Activated naive CD8-positive, alpha-beta T cell treated with anti-CD3 and anti-CD28 coated beads, Interleukin-2, amount 50 U/mL, for 24 hours (primary cell): ENCODE measurements at regions not wholly inside any gene's neighbourhood (a gene's known extent, or its start where the extent isn't known, plus 50 kb on each side); places are given as distances from the start of the nearest gene placed in this dataset.
"Not testable (repeated sequence)": the region's sequence is repeated elsewhere in the genome, so short reads cannot be mapped to it uniquely, and the experiment has no call there.

Experiments
- ATAC-seq: fragments of 150-1000 bp; cut with Tn5 transposase; one replicate; pipeline ENCODE4 v1.10.0; 2021
- DNase-seq: peaks from one replicate; pipeline ENCODE4 v3.0.0; 2021
- H3K27ac Mint-ChIP-seq: one replicate; pipeline ENCODE4 v1.8.0; 2021; ENCODE audit warnings: mild to moderate bottlenecking, mixed read lengths
- H3K27me3 Mint-ChIP-seq: one replicate; pipeline ENCODE4 v1.8.0; 2021; ENCODE audit warnings: mixed read lengths
- H3K36me3 Mint-ChIP-seq: one replicate; pipeline ENCODE4 v1.8.0; 2021; ENCODE audit warnings: low read depth, mixed read lengths
- H3K4me1 Mint-ChIP-seq: one replicate; pipeline ENCODE4 v1.8.0; 2021; ENCODE audit warnings: mixed read lengths
- H3K4me3 Mint-ChIP-seq: one replicate; pipeline ENCODE4 v1.8.0; 2021; ENCODE audit warnings: mild to moderate bottlenecking, moderate library complexity, mixed read lengths
- H3K9me3 Mint-ChIP-seq: one replicate; pipeline ENCODE4 v1.8.0; 2021; ENCODE audit warnings: mixed read lengths

DNA sequence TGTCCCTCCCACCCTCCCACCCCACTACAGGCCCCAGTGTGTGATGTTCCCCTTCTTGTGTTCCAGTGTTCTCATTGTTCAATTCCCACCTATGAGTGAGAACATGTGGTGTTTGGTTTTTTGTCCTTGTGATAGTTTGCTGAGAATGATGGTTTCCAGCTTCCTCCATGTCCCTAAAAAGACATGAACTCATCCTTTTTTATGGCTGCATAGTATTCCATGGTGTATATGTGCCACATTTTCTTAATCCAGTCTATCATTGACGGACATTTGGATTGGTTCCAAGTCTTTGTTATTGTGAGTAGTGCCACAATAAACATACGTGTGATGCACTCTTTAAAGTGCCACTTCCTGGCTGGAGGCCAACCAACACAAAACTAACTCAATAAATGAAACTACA lies 112.7 kb downstream of the TENT5C start:
- not testable (repeated sequence) for H3K4me1 Mint-ChIP-seq, H3K27ac Mint-ChIP-seq, H3K4me3 Mint-ChIP-seq, H3K36me3 Mint-ChIP-seq, ATAC-seq, DNase-seq, H3K27me3 Mint-ChIP-seq
- H3K9me3 Mint-ChIP-seq: peaks cover 34% of the 10 kb centered on the region

DNA sequence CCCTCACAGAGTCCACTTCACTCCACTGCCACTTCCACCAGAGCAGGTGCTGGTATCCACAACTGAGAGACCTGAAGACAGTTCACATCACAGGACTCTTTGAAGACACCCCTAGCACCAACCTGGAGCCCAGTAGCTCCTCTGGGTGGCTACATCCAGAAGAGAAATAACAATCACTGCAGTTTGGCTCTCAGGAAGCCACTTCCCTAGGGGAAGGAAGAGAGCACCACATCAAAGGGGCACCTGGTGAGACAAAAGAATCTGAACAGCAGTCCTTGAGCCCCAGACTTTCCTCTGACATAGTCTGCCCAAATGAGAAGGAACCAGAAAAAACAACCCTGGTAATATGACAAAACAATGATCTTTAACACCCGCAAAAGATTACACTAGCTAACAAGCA lies 113.2 kb downstream of the TENT5C start:
- peaks cover 8% of the 10 kb centered on the region for H3K36me3 Mint-ChIP-seq
- H3K4me1 Mint-ChIP-seq: no peaks in the 10 kb centered on the region
- H3K27ac Mint-ChIP-seq: no peak overlapping the region
- no peak for ATAC-seq
- no peak overlapping the region for H3K4me3 Mint-ChIP-seq
- H3K9me3 Mint-ChIP-seq: peaks cover 34% of the 10 kb centered on the region
- DNase-seq: no peak
- peaks cover 7% of the 10 kb centered on the region for H3K27me3 Mint-ChIP-seq

DNA sequence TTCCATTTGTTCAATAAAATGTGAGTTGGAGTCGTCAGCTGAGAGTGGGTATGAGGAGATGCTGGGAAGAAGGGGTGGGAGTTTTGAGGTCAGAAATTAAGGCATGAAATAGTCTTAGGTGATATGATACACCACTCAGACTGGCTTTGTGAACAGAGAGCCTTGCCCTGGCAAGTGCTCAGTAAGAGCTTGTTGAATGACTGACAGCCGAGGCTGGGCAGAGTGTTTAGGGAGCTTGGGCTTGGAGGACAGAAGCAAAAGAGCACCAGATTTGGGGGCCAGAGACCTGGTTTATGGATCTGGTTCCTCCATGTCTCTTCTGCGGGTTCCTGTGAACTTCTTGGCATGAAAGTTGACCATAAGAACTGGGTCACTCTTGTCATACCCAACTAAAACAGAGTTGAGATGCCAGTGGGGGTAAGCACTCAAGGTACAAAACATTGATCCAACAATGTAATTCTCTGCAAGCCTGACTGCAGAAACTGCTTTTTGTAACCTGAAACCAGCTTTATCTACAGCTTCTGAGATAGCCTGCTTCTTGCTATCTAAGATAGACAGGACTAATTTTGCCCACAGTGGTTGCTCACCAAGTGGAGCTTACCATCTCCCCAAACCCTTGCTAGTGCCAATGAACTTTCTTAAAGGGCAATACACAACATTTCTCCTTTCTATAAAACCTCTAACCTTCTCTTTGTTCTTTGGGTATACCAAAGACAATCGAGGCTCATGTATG lies 126.4 kb downstream of the TENT5C start:
- H3K4me1 Mint-ChIP-seq: peaks cover 9% of the 10 kb centered on the region
- no peak for DNase-seq
- no peak overlapping the region for H3K27ac Mint-ChIP-seq
- peaks cover 6% of the 10 kb centered on the region for H3K36me3 Mint-ChIP-seq
- no peak for ATAC-seq
- no peak overlapping the region for H3K4me3 Mint-ChIP-seq
- no peaks in the 10 kb centered on the region for H3K27me3 Mint-ChIP-seq
- H3K9me3 Mint-ChIP-seq: peaks cover 19% of the 10 kb centered on the region

DNA sequence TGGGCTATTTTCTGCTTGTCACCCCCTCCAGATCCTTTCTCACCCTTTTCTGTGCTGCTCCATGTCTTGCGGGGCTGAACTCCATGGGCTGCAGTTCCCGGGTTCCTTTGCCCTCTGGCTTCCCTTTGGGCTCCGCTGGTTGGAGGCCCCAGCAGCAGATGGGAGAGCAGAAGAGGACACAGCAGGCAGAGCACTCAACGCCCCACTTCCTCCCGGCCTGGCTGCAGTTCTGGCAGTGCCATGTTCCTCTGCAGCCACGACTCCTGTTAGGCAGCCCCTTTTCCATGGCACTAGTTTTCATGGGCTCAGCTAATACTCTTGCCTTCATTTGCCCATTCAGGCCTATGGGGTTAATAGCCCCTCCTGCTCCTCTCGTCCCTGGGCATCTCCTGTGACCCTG lies 127.1 kb downstream of the TENT5C start:
- Mint-ChIP-seq H3K36me3 (peaks cover 6% of the 10 kb centered on the region), H3K4me3 (no peak overlapping the region), H3K4me1 (peaks cover 9% of the 10 kb centered on the region), H3K27ac (no peak overlapping the region), H3K27me3 (no peaks in the 10 kb centered on the region), H3K9me3 (peaks cover 13% of the 10 kb centered on the region)
- ATAC-seq (no peak), DNase-seq (no peak)

DNA sequence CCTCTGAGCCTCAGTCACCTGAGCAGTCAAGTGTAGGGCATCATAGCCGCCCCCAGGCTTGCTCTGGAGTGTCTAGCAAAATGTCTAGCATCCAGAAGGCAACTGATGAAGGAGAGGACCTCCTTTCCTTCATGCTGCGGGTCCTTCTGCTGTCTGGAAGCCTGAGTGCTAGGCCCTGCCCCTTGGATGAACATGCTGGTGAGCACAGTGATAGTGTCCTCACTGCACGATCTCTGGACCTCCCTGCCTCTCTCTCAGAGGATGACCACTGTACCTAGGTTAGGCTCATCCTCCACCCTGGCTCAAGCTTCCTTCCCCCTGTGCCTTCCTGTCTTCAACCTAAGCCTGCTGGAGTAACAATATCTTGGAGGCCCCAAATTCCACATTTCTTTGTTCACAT lies 128.6 kb downstream of the TENT5C start:
- Mint-ChIP-seq H3K4me3 (no peak overlapping the region), H3K9me3 (peaks cover under 1% of the 10 kb centered on the region)

DNA sequence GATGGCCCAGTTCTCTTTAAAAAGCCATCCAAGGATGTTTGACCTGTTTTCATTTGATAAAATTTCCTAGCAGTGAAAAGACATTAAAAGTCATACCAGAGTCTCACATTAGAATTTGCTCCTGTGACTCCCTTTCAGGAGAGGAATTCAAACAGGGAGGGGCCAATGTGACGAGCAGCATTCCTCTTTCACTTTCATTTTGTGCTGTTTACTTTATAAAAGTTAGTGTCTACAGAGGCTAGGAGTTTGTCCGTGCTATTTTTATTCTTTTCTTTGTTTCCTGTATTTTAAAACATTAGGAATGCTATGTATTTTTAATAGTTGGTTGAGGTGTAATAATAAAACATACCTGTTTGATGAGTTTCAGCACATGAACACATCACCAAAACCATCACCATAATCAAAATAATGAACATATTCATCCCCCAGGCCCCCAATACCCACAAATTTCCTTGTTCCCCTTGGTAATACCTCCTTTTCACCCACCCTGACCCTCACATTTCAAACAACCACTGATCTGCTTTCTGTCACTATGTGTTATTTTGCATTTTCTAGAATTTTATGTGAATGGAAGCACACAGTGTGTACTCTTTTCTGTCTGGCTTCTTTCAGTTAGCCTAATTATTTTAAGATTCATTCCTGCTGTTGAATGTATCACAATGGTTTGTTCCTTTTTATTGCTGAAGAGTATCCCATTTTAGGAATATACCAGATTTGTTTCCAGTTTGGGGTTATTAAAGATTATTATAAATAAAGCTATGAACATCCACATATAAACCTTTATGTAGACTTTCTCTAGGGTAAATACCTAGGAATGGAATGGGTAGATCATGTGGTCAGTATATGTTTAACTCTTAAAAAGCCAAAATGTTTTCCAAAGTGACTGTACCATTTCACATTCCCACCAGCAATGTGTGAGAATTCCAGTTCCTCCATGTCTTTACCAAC lies 129.5 kb downstream of the TENT5C start:
- peaks cover 9% of the 10 kb centered on the region for H3K4me1 Mint-ChIP-seq
- H3K9me3 Mint-ChIP-seq: no peaks in the 10 kb centered on the region
- ATAC-seq: peak; percentile 68
- H3K36me3 Mint-ChIP-seq: no peaks in the 10 kb centered on the region
- DNase-seq: peak; percentile 16
- no peaks in the 10 kb centered on the region for H3K27me3 Mint-ChIP-seq
- peak overlapping the region; percentile 68 for H3K4me3 Mint-ChIP-seq
- H3K27ac Mint-ChIP-seq: peak overlapping the region; percentile 71

More for the DNA sequence above, 128.6 kb downstream of the TENT5C start:
- H3K36me3 Mint-ChIP-seq: peaks cover 1% of the 10 kb centered on the region
- ATAC-seq (no peak), DNase-seq (no peak)
- H3K4me1 Mint-ChIP-seq: peaks cover 9% of the 10 kb centered on the region
- H3K27ac Mint-ChIP-seq: no peak overlapping the region
- H3K27me3 Mint-ChIP-seq: no peaks in the 10 kb centered on the region

DNA sequence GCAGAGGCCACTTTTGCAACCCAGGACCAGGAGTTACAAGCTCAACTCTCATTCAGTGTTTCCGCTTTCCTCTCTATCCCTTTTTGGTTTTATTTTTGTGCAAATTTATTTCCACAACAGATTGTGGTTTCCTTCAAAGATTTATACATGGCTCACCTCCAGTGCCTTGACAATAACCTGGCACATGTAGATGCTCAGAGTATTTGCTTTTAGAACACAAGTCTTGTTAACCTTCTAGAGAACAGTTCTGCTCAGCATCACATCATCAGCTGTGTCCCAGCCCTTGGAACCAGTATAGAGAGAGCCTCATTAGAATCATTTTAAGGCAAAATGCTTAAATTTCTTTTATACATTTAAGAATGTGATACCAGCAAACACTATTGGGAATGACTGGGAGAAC lies 133.7 kb downstream of the TENT5C start:
- Mint-ChIP-seq H3K9me3 (peaks cover 5% of the 10 kb centered on the region), H3K4me1 (peaks cover 9% of the 10 kb centered on the region), H3K4me3 (no peak overlapping the region), H3K27me3 (peaks cover 9% of the 10 kb centered on the region), H3K36me3 (no peaks in the 10 kb centered on the region), H3K27ac (no peak overlapping the region)
- no peak for DNase-seq
- ATAC-seq: no peak

DNA sequence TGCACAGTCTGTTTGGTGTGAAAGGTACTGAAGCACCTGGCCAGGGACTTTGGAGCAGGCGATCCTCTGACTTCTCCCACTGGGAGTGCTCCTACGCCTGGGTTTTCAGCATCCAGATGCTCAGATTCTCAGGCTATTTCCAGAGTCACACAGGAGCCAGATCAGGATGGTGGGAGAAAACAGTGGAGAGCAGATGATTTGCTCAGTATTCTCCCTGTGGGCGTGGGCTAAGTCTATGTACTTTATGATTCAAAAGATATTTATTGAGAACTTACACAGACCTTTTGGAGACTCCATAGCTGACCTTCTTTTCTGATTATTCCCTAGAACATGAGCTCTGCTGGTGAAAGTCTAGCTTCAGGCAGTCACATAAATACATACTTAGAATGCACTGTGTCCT lies 134.6 kb downstream of the TENT5C start:
- Mint-ChIP-seq H3K27ac (no peak overlapping the region), H3K4me3 (no peak overlapping the region), H3K9me3 (peaks cover 5% of the 10 kb centered on the region), H3K36me3 (no peaks in the 10 kb centered on the region), H3K4me1 (peaks cover under 1% of the 10 kb centered on the region), H3K27me3 (peaks cover 9% of the 10 kb centered on the region)
- ATAC-seq: no peak
- DNase-seq: no peak

DNA sequence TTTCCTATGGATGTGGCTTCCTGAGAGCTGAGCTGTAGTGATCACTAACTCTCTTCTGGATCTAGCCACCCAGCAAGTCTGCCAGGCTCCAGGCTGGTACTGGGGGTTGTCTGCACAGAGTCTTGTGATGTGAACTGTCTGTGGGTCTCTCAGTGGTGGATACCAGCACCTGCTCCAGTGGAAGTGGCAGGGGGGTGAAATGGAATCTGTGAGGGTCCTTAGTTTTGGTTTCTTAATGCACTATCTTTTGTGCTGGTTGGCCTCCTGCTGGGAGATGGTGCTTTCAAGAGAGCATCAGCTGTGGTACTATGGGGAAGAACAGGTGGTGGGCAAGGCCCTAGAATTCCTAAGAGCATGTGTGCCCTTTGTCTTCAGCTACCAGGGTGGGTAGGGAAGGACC lies 140.7 kb downstream of the TENT5C start:
- H3K36me3 Mint-ChIP-seq, ATAC-seq, H3K27ac Mint-ChIP-seq, H3K4me1 Mint-ChIP-seq, DNase-seq, H3K4me3 Mint-ChIP-seq: not testable (repeated sequence)
- H3K9me3 Mint-ChIP-seq: peaks cover 11% of the 10 kb centered on the region
- H3K27me3 Mint-ChIP-seq: peaks cover 26% of the 10 kb centered on the region

DNA sequence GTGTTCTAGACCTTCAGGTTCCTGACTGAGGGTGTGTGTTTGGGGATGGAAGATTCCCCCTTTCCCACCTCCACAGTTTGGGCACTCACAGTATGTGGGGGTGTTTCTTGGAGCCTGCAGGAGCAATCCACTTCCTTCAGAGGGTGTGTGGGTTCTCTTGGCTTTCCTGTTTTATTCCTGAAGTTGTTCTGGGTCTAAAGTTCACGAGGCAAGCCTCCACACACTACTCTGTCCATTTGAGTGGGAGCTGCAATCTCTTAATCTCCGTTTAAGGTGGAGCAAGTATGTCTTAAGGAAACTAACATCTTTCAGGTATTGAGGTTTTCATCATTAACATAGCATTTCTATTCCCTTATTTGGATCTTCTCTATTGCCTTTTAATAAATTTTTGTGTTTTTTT lies 141.8 kb downstream of the TENT5C start:
- H3K4me1 Mint-ChIP-seq: no peaks in the 10 kb centered on the region

DNA sequence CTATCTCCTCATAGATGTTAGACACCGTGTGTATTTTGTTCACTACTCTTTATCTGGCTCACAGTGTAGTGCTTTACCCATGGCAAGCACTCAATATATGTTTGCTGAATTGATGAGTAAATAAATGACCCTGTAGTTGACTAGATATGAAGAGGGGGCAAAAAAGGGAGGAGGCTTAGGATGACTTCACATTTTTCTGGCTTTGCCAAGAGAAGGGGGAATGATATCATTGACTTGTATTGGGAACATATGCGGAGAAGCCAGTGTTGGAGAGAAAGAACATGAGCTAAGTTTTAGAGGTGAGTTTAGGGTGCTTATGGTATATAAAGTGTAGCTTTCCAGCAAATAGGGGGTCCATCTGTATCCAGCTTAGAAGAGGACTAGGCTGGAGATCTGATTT lies 145.5 kb downstream of the TENT5C start:
- Mint-ChIP-seq H3K27ac (no peak overlapping the region), H3K36me3 (no peaks in the 10 kb centered on the region), H3K4me3 (no peak overlapping the region), H3K4me1 (peaks cover 3% of the 10 kb centered on the region), H3K9me3 (no peaks in the 10 kb centered on the region), H3K27me3 (peaks cover 20% of the 10 kb centered on the region)
- DNase-seq (no peak), ATAC-seq (no peak)

More for the DNA sequence above, 141.8 kb downstream of the TENT5C start:
- Mint-ChIP-seq H3K27me3 (peaks cover 21% of the 10 kb centered on the region), H3K36me3 (no peaks in the 10 kb centered on the region), H3K9me3 (peaks cover 6% of the 10 kb centered on the region), H3K27ac (no peak overlapping the region), H3K4me3 (no peak overlapping the region)
- ATAC-seq (no peak), DNase-seq (no peak)

DNA sequence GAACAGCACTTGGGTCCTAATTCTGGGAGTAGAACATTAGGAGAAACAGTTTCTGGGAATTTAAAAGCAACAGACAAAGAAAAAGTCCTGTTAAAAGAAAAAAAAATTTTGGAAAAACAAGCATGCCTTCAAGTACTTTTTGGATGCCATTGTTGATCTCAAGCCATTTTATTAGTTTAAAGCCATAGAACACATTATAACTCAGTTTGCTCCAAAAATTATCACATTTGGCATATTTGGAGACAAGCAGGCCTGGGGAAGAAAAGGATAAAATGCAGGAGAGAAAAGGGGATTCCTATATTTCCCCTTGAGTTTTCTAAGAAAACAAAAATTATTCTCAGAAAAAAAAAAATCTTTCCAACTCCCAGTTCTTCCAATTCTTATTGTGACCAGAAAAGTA lies 146.8 kb downstream of the TENT5C start:
- ATAC-seq: no peak
- Mint-ChIP-seq H3K27ac (no peak overlapping the region), H3K4me1 (peaks cover 3% of the 10 kb centered on the region), H3K9me3 (no peaks in the 10 kb centered on the region), H3K27me3 (peaks cover 26% of the 10 kb centered on the region), H3K36me3 (no peaks in the 10 kb centered on the region), H3K4me3 (no peak overlapping the region)
- DNase-seq: no peak

DNA sequence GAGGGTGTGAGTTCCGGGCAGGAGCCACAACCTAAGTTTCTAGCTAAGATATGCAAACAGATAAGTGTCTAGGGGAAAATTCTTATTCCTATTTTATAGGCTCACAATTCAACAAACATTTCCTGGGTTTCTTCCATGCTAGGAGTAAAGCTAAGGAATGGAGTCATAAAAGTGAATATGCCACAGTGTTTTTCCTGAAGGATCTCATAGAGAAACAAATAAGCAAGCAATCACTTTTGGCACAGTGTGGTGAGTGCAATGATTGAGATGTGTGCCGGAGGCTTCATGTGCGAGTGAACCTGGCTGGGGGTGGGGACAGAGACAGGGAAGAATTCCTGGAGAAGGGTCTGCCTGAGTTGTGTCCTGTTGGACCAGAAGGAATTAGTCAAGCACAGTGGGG lies 147.4 kb downstream of the TENT5C start:
- DNase-seq: no peak
- peaks cover 4% of the 10 kb centered on the region for H3K4me1 Mint-ChIP-seq
- no peak overlapping the region for H3K27ac Mint-ChIP-seq
- ATAC-seq: no peak
- H3K9me3 Mint-ChIP-seq: no peaks in the 10 kb centered on the region
- H3K36me3 Mint-ChIP-seq: no peaks in the 10 kb centered on the region
- no peak overlapping the region for H3K4me3 Mint-ChIP-seq
- peaks cover 25% of the 10 kb centered on the region for H3K27me3 Mint-ChIP-seq

DNA sequence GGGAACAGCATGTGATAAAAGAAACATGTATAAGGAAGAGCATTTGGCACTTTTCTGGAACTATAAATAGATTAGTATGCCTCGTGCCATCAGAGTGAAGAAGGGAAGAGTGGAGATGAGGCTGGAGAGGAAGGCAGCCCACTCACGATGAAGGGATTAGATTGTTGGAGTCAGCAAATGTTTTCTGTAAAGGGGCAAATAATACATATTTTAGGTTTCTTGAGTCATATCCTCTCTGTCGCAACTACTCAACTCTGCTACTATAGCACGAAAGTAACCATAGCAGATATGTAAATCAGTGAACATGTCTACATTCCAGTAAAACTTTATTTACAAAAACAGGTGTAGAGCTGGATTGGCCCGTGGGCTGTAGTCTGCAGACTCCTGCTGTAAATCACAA lies 147.8 kb downstream of the TENT5C start:
- H3K4me3 Mint-ChIP-seq: no peak overlapping the region
- peaks cover 26% of the 10 kb centered on the region for H3K27me3 Mint-ChIP-seq
- H3K4me1 Mint-ChIP-seq: peaks cover 8% of the 10 kb centered on the region
- no peaks in the 10 kb centered on the region for H3K9me3 Mint-ChIP-seq
- no peak overlapping the region for H3K27ac Mint-ChIP-seq
- no peak for DNase-seq
- H3K36me3 Mint-ChIP-seq: no peaks in the 10 kb centered on the region
- ATAC-seq: no peak
